ENCODE measurements at regions not wholly inside any gene's neighbourhood (a gene's known extent, or its start where the extent isn't known, plus 50 kb on each side); places are given as distances from the start of the nearest gene placed in this dataset.

DNA sequence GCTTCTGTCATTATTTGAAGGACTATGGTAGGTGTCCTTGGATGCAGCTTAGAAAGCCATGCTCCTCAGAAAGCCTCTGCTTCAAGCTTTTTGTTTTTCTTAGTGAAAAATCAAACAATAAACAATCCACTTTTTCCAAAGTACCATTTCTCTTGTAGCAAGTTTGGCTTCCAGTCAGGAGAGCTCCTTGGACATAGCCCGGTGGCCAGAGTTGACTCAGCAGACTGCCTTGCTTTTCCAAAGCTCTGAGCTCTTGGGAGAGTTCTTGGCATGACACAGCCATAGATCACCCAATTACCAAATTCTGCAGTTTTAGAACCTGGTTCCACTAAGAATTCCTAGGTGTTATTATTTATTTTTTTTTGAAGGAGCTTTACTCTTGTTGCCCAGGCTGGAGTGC is 189.4 kb upstream of the MTPN start:
- no peaks in the 10 kb centered on the region for H3F3A ChIP-seq (ENCODE audit: insufficient read depth, low read length)
- H3K27ac ChIP-seq (ENCODE audit: low read depth, low read length, poor library complexity, severe bottlenecking): no peak overlapping the region
- no peaks in the 10 kb centered on the region for H3K27me3 ChIP-seq (ENCODE audit: insufficient read depth, low read length)
- no peaks in the 10 kb centered on the region for H3K79me2 ChIP-seq (ENCODE audit: insufficient read depth, low read length)
- no peaks in the 10 kb centered on the region for H4K20me1 ChIP-seq (ENCODE audit: insufficient read depth, low read length)
- no peaks in the 10 kb centered on the region for H3K9me3 ChIP-seq (ENCODE audit: low read length)
- no peak overlapping the region for H3K4me3 ChIP-seq (ENCODE audit: low read depth, low read length, poor library complexity, severe bottlenecking)
- H3K4me2 ChIP-seq (ENCODE audit: low read length): no peak overlapping the region
- no peaks in the 10 kb centered on the region for H3K4me1 ChIP-seq (ENCODE audit: insufficient read depth, low read length, severe bottlenecking)
- no peak overlapping the region for H2AFZ ChIP-seq (ENCODE audit: low read length)
- no peaks in the 10 kb centered on the region for H3K36me3 ChIP-seq (ENCODE audit: insufficient read depth, low read length)
- no peaks in the 10 kb centered on the region for H3K9me2 ChIP-seq (ENCODE audit: low read depth, low read length)
- TF ChIP-seq CTCF (IDR thresholded peaks at IDR 0.05; ENCODE audit: low read length) (no peak), EZH2 (IDR thresholded peaks at IDR 0.05; ENCODE audit: borderline replicate concordance, low read length) (no peak)
- no peak overlapping the region for H3K9ac ChIP-seq (ENCODE audit: low read length)

DNA sequence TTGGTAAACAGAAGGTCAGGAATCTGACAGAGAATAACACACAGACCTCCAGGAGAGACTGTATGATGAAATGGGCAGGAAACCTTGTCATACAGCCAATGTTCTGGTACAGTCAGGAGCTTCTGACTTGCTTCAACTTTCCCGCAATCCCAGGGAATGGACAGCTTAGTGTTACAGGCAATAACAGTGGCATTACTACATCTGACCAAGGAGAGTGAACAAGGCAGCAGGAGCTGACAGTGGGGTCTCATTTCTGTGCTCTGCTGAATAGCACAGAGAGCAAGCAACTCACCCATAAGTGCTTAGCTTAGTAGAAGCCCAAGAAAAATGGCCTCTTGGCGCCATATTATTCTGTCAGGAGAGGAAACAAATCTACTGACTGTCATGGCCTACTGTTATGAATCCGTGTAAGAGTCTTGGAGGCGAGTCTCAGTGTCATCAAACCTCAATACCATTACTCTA is 186.2 kb upstream of the MTPN start:
- no peaks in the 10 kb centered on the region for H3K9me3 ChIP-seq (ENCODE audit: low read length)
- no peaks in the 10 kb centered on the region for H3K9me2 ChIP-seq (ENCODE audit: low read depth, low read length)
- H3K4me2 ChIP-seq (ENCODE audit: low read length): no peak overlapping the region
- H3K36me3 ChIP-seq (ENCODE audit: insufficient read depth, low read length): no peaks in the 10 kb centered on the region
- no peaks in the 10 kb centered on the region for H4K20me1 ChIP-seq (ENCODE audit: insufficient read depth, low read length)
- no peak overlapping the region for H2AFZ ChIP-seq (ENCODE audit: low read length)
- H3K27me3 ChIP-seq (ENCODE audit: insufficient read depth, low read length): no peaks in the 10 kb centered on the region
- H3K9ac ChIP-seq (ENCODE audit: low read length): no peak overlapping the region
- no peaks in the 10 kb centered on the region for H3K4me1 ChIP-seq (ENCODE audit: insufficient read depth, low read length, severe bottlenecking)
- no peaks in the 10 kb centered on the region for H3K79me2 ChIP-seq (ENCODE audit: insufficient read depth, low read length)
- no peak overlapping the region for H3K27ac ChIP-seq (ENCODE audit: low read depth, low read length, poor library complexity, severe bottlenecking)
- H3K4me3 ChIP-seq (ENCODE audit: low read depth, low read length, poor library complexity, severe bottlenecking): no peak overlapping the region
- H3F3A ChIP-seq (ENCODE audit: insufficient read depth, low read length): no peaks in the 10 kb centered on the region
- TF ChIP-seq CTCF (IDR thresholded peaks at IDR 0.05; ENCODE audit: low read length): no peak
- TF ChIP-seq EZH2 (IDR thresholded peaks at IDR 0.05; ENCODE audit: borderline replicate concordance, low read length): no peak

- Histone ChIP-seq H3K4me3 (ENCODE audit: low read depth, low read length, poor library complexity, severe bottlenecking) (no peak overlapping the region), H3F3A (ENCODE audit: insufficient read depth, low read length) (no peaks in the 10 kb centered on the region), H3K79me2 (ENCODE audit: insufficient read depth, low read length) (no peaks in the 10 kb centered on the region), H3K27ac (ENCODE audit: low read depth, low read length, poor library complexity, severe bottlenecking) (no peak overlapping the region), H4K20me1 (ENCODE audit: insufficient read depth, low read length) (no peaks in the 10 kb centered on the region), H3K9ac (ENCODE audit: low read length) (no peak overlapping the region), H3K4me1 (ENCODE audit: insufficient read depth, low read length, severe bottlenecking) (peaks cover 8% of the 10 kb centered on the region), H3K36me3 (ENCODE audit: insufficient read depth, low read length) (no peaks in the 10 kb centered on the region), H3K9me3 (ENCODE audit: low read length) (no peaks in the 10 kb centered on the region), H3K9me2 (ENCODE audit: low read depth, low read length) (no peaks in the 10 kb centered on the region), H2AFZ (ENCODE audit: low read length) (no peak overlapping the region), H3K4me2 (ENCODE audit: low read length) (no peak overlapping the region), H3K27me3 (ENCODE audit: insufficient read depth, low read length) (no peaks in the 10 kb centered on the region)
- TF ChIP-seq EZH2 (IDR thresholded peaks at IDR 0.05; ENCODE audit: borderline replicate concordance, low read length): no peak
- no peak for TF ChIP-seq CTCF (IDR thresholded peaks at IDR 0.05; ENCODE audit: low read length)
Observed at GRCh38 chr7:136150311-136150710, 173.2 kb upstream of the MTPN start.

Measured in OCI-LY1 (cell line).